ENCODE measurements at regions not wholly inside any gene's neighbourhood (a gene's known extent, or its start where the extent isn't known, plus 50 kb on each side); places are given as distances from the start of the nearest gene placed in this dataset.

- TF ChIP-seq TAF1 (conservative IDR thresholded peaks at IDR 0.05) (no peak), FOXA1 (IDR thresholded peaks at IDR 0.05) (no peak), RAD21 (IDR thresholded peaks at IDR 0.05) (no peak), JUND (IDR thresholded peaks at IDR 0.05) (no peak), REST (IDR thresholded peaks at IDR 0.05) (no peak), FOXA2 (IDR thresholded peaks at IDR 0.05) (no peak), NR2F2 (IDR thresholded peaks at IDR 0.05) (no peak), HNF4G (IDR thresholded peaks at IDR 0.05) (no peak), ZBTB33 (IDR thresholded peaks at IDR 0.05) (no peak), HNF4A (conservative IDR thresholded peaks at IDR 0.05) (no peak)
- TF ChIP-seq, protein P1, sequence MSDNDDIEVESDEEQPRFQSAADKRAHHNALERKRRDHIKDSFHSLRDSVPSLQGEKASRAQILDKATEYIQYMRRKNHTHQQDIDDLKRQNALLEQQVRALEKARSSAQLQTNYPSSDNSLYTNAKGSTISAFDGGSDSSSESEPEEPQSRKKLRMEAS (IDR thresholded peaks at IDR 0.05) = no peak
- TF ChIP-seq, protein P2, sequence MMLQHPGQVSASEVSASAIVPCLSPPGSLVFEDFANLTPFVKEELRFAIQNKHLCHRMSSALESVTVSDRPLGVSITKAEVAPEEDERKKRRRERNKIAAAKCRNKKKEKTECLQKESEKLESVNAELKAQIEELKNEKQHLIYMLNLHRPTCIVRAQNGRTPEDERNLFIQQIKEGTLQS (IDR thresholded peaks at IDR 0.05) = no peak
- Histone ChIP-seq H3K4me1 (ENCODE audit: control insufficient read depth in 4 of 4, insufficient read depth in 4 of 4, low read length in 3 of 4) (no peaks in the 10 kb centered on the region), H3K4me3 (ENCODE audit: low read depth in 1 of 3, low read length in 3 of 3) (no peak overlapping the region), H3K9ac (ENCODE audit: low read depth in 1 of 2, low read length in 2 of 2) (no peak overlapping the region), H3K27ac (ENCODE audit: low read depth in 1 of 2, low read length in 2 of 2) (no peak overlapping the region), H3K36me3 (ENCODE audit: control insufficient read depth in 4 of 4, insufficient read depth in 3 of 4, low read depth in 1 of 4, low read length in 3 of 4) (no peaks in the 10 kb centered on the region), H3K9me3 (ENCODE audit: control insufficient read depth in 4 of 4, low read length in 3 of 4) (no peaks in the 10 kb centered on the region), H3K27me3 (ENCODE audit: control insufficient read depth in 4 of 4, insufficient read depth in 4 of 4, low read length in 3 of 4) (no peaks in the 10 kb centered on the region)
- WGBS = 99% methylated on average over 3 of the region's 3 CpGs
- DNase-seq (ENCODE audit: low spot score) = no peak
These were observed 224.9 kb downstream of the BAMBI start for GRCh38 chr10:28902215-28902614.

DNA sequence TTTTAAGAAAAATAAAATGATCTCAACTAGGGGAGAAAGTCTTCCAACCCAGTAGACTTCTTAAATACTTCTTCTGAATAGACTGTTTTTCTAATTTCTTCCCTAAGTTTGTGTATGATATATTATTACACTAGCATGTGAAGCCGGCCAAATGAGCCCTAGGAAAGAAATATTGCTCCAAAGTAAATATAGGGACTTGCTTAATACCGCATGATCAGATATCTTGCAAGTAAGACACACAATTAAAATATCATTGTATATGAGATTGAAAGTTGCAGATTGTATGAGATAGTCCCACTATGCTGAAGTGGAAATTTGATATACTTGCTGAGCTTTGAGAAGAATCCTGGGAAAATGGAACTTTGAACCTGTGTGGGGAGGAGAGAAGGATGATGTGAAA, 225.7 kb downstream of the BAMBI start:
- DNase-seq (ENCODE audit: low spot score) = no peak
- Histone ChIP-seq H3K36me3 (ENCODE audit: control insufficient read depth in 4 of 4, insufficient read depth in 3 of 4, low read depth in 1 of 4, low read length in 3 of 4) (no peaks in the 10 kb centered on the region), H3K9me3 (ENCODE audit: control insufficient read depth in 4 of 4, low read length in 3 of 4) (no peaks in the 10 kb centered on the region), H3K27me3 (ENCODE audit: control insufficient read depth in 4 of 4, insufficient read depth in 4 of 4, low read length in 3 of 4) (no peaks in the 10 kb centered on the region), H3K4me1 (ENCODE audit: control insufficient read depth in 4 of 4, insufficient read depth in 4 of 4, low read length in 3 of 4) (no peaks in the 10 kb centered on the region), H3K9ac (ENCODE audit: low read depth in 1 of 2, low read length in 2 of 2) (no peak overlapping the region), H3K4me3 (ENCODE audit: low read depth in 1 of 3, low read length in 3 of 3) (no peak overlapping the region), H3K27ac (ENCODE audit: low read depth in 1 of 2, low read length in 2 of 2) (no peak overlapping the region)
- TF ChIP-seq HNF4A (conservative IDR thresholded peaks at IDR 0.05) (peak in 1 of 2 donors; percentile 12), EGR1 (IDR thresholded peaks at IDR 0.05; ENCODE audit: low read depth in 2 of 2) (no peak), NR2F2 (IDR thresholded peaks at IDR 0.05) (no peak), ZBTB33 (IDR thresholded peaks at IDR 0.05) (no peak), TAF1 (conservative IDR thresholded peaks at IDR 0.05) (no peak), REST (IDR thresholded peaks at IDR 0.05) (no peak), RXRA (IDR thresholded peaks at IDR 0.05) (no peak), FOXA1 (IDR thresholded peaks at IDR 0.05) (no peak), RAD21 (IDR thresholded peaks at IDR 0.05) (no peak), JUND (IDR thresholded peaks at IDR 0.05) (no peak), HNF4G (IDR thresholded peaks at IDR 0.05) (no peak), FOXA2 (IDR thresholded peaks at IDR 0.05) (peak; percentile 41), YY1 (IDR thresholded peaks at IDR 0.05) (no peak)
- TF ChIP-seq, protein P2 (IDR thresholded peaks at IDR 0.05) = no peak
- TF ChIP-seq, protein P1 (IDR thresholded peaks at IDR 0.05) = no peak
- WGBS = 28% methylated on average over 2 of the region's 2 CpGs
